Gastroesophageal sphincter (tissue), 3 donors: ENCODE measurements at regions not wholly inside any gene's neighbourhood (a gene's known extent, or its start where the extent isn't known, plus 50 kb on each side); places are given as distances from the start of the nearest gene placed in this dataset.

Experiments
- CTCF ChIP-seq, 4 experiments: fragments of 200-600 bp in 2 of 4; fragments of 450-650 bp in 2 of 4; sonication (generic) in 1 of 4; IDR thresholded peaks; one replicate each; pipeline ENCODE4 v1.5.1; 2017 to 2019; ENCODE audit warnings: antibody characterized with exemption in 4 of 4, mild to moderate bottlenecking in 2 of 4, moderate library complexity in 2 of 4
- POLR2A ChIP-seq, 2 donors: fragments of 450-650 bp; IDR thresholded peaks; one replicate each; pipeline ENCODE4 v1.6.1; 2017; ENCODE audit warnings: antibody characterized with exemption in 2 of 2, mild to moderate bottlenecking in 2 of 2, moderate library complexity in 1 of 2

- TF ChIP-seq CTCF (IDR thresholded peaks at IDR 0.05), result no peak
- no peak for TF ChIP-seq POLR2A (IDR thresholded peaks at IDR 0.05)
Measured at GRCh38 chr5:124902097-124902821, 155.8 kb upstream of the ZNF608 start.
